Ishikawa (cell line): ENCODE measurements at regions not wholly inside any gene's neighbourhood (a gene's known extent, or its start where the extent isn't known, plus 50 kb on each side); places are given as distances from the start of the nearest gene placed in this dataset.

Experiments
- REST ChIP-seq: IDR thresholded peaks from 2 replicates; pipeline ENCODE4 v1.6.1; 2012; ENCODE audit warnings: low read depth, mild to moderate bottlenecking
- USF1 ChIP-seq: IDR thresholded peaks from 2 replicates; pipeline ENCODE4 v1.6.1; 2012

GRCh38 chr2:100632759-100633158 lies 70.0 kb downstream of the PDCL3 start:
- TF ChIP-seq REST (no peak), USF1 (no peak)
